Dermis blood vessel endothelial cell (primary cell): ENCODE measurements at regions not wholly inside any gene's neighbourhood (a gene's known extent, or its start where the extent isn't known, plus 50 kb on each side); places are given as distances from the start of the nearest gene placed in this dataset.

ENCODE experiments used
- DNase-seq: peaks from one replicate; pipeline ENCODE4 v3.0.0; 2010

DNA sequence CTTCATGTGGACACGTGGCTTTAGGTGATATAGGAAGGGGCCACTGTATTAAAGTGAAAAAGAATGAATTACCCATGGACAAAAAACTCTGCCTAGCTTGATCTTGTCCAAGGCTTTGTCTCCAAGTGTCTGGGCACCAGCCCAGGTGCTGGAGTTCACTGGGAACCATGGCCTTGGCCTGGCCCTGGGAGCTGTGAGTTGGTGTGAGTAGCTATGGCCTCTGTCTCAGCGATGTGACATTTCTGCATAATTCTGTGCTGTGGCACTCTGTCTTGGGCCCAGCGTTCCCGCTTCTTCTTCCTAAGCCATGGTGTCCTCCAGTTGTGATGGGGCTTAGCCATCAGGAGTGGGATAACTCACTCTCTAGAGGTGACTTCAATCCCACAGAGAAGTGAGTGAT lies 119.0 kb upstream of the PPP2R2D start:
- no peak for DNase-seq

DNA sequence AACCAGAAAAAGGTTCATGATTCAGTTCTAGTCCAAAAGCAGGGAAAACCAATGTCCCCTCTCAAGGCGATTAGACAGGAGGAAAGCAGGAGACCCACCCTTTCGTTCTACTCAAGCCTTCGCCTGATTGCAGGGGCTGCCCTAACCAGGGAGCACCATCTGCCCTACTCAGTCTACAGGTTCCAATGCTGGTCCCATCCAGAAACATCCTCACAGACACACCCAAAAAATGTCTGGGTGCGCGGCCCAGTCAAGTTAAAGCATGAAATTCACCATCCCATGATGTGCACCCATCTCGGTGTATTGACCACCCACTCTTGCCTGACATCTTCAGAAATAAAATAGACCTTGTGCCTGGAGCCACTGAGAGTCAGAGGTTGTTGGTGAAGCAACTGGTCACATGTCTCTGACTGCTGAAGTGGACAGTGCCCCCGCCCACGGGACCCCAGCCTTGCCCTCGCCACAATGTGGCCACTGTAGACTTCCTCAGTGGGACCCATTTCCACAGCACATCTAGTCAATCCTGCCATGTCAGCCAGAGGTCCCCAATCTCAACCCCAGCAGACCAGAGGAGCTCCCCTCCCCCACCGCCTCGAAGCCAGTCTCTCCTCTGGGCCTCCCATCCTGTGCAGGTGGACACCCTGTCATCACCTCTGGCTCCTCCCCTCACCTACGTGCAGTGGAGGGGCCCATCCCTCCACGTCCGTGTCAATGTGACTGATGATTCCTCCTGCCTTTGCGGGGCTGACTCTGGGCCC lies 116.3 kb upstream of the PPP2R2D start:
- DNase-seq: no peak

DNA sequence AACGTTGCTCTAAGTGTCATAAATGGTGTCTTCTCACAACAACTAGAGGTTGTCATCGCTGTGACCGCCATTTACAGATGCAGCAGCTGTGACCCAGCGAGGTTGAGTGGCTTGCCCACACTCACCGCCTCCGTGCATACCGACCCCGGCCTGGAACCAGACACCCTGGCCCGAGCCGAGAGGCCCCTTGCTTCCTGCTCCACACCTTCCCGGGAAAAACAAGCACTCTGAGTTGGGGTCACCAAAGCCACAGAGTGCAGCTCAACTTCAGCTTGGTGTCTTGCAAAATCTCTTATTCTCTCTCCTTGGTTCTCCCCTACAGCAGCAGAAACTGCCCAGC lies 115.7 kb upstream of the PPP2R2D start:
- no peak for DNase-seq

DNA sequence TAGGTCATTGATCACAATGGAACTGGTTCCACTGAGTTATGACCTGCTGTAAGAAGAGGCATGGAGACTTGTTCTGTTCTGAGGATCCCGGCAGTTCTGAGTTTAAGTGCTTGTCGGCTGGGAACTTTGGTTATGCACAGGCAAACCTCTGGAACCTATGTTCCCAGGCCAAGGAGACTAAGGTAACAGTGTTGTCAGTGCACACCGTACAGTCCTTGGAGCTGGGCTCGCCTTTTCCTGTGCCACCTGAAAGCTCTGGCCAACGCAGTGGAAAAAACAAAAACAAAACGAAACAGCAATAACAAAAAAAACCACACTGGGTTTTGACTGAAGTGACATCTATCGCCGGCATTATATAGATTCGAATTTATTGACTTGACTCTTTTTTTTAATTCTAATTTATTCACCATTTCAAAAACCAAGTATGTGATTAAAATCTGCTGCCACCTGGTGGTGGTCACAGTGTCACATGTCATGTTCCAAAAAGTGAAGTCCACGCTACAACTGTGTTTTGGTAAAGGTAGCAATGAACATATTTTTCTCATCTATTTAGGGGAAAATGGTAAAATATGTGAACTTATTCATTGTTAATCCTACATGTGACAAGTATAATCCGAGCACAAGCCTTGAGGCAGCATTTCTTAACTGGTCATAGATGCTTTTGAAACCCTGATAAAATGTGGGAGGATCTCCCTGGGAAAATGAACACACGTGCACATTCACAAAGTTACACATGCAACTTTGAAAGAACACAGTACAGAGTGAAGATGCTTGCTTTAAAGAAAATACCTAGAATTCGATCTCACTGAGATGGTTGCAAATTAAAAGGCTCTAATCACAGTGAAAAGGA lies 113.8 kb upstream of the PPP2R2D start:
- peak; percentile 63 for DNase-seq

DNA sequence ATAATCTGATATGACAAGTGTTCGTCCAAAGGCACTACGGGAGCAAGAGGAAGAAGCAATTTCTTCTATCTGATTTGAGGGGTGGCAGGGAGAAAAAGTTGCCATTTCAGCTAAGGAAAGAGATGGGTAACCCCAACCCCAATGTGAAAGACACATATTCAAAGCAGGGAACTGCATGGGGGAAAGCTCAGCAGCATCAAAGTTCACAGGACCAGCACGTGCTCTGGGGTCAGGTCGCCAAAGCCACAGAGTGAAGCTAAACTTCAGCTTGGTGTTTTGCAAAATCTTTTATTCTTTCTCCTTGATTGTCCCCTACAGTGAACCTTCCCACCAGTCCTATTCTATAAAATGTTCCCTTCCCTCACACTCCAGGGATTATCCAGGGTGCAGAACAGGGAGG lies 112.8 kb upstream of the PPP2R2D start:
- DNase-seq: no peak

DNA sequence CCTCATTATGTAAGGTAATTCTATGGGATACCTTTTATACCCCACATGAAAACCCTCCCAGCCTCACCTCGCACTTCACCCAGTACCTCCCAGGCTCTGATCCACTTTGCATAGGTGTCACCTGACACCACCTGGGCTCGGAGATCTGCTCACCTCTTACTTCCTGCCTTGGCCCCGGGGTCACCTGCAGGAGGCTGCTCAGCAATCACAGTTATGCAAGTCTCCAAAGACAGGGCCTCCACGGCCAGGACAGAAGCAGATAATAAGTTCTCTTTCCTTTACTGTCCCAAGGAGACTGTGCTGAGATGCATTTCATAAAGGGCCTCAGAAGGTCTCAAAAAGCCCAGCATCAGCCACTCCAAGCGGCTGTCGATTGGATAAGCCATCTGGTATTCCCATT lies 112.4 kb upstream of the PPP2R2D start:
- no peak for DNase-seq

DNA sequence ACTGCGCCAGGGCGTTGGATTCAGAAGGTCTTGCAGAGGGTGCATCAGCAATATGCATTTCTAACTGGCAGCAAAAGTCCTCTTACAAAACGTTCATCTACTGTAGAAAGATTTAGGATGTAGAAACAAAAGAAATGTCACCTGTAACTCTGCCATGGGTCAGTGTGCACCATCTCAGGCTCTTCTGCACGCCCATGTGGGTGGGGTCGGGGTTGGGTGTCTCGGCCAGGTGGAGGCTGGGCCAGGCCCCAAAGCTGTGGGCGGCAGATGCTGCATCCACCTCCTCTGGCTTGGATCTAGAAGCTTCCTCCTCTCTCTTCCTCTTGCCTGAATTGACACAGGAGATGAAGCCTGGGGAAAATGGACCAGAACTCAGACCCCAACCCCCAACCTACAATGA lies 111.3 kb upstream of the PPP2R2D start:
- no peak for DNase-seq

DNA sequence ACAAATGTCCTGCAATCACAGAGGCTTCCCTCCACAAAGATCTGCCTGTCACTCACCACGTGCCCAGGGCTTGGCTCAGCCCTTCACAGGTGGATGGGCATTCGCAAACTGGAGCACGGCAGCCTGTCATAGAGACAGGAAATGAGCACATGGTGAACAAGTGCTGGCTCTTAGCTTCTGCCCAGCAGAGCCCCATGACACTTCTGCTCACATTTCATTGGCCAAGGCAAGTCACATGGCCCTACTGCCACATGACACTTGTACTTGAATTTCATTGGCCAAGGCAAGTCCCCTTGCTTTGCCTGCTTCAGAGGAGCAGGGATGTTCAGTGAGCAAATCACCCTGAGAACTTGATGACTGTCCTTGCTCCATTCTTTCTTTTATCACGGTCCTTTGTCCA lies 110.8 kb upstream of the PPP2R2D start:
- DNase-seq: no peak

DNA sequence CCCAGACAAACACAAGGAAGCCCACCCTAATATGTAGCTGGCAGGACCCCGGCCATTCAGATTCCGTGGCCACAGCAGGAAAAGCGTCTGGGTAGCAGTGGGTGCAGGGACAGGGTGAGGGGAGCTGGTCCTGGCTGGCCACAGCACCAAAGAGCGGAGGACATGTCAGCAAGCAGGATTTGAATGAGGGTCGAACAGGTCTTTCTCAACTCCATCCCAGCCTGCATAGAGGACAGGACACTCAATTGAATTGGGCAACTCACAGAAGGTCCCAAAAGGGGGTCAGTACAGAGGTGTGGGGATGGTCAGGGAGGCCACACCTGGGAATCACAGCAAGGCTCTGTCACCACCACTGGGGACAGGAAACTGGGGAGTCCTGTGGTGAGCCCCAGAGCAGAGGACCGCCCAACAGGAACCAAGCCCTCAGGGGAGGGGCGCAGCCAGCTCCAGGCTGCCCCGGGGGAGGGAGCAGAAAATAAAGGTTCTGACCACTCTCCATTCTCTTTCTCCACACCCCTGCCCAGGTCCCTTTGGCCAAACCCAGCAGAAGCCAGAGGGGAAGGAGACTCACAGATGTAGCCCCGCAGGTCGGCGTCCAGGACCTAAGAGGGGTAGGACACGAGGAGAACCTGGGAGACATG lies 108.7 kb upstream of the PPP2R2D start:
- no peak for DNase-seq

DNA sequence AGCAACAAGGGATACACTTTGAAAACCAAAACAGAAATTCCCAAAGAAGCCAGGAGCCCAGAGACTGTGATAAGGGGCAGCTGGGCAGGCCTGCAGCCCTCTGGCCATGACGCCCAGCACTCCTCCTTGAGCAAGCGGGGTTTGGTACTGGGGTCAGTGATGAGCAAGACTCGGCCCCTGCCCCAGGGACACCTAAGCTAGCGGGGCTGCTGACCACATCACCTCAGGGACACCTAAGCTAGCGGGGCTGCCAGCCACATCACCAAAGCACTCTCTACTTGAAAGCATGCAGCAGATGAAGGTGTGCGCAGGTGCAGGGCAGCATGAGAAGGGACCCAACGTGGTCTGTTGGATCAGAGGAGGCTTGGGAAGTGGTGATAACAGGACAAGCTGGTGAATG lies 108.0 kb upstream of the PPP2R2D start:
- no peak for DNase-seq

DNA sequence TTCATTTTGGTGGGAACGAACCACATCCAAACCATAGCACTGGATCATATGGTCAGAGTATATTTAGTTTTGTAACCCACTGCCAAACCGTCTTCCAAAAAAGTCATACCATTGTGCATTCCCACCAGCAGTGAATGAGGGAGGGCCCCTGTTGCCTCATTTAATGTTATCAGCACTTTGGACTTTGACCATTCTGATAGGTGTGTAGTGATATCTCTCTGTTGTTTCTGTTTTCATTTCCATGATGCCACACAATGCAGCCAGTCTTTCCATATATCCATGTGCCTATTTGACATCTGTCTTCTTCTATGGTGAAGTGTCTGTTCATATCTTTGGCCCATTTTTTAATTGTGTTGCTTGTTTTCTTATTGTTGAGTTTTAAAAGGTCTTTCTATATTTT lies 105.0 kb upstream of the PPP2R2D start:
- no peak for DNase-seq

DNA sequence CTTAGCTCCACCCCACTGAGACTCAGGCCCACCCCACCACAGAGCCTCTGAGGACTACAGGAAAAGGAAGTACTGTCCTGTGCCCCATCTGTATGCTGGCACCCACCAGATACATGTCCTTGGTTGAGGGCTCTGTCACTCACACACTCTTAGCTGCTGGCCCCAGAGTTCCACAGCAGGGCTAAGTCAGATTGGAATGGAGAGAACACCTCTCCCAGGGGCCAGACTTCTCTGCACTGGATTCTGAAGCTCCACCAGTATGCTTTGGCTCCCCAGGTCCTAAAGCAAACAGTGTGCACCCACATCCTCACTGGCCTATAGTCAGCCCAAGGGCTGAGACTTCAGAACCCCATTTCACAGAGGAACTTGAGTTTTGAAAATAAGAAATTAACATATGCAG lies 103.2 kb upstream of the PPP2R2D start:
- DNase-seq: no peak

DNA sequence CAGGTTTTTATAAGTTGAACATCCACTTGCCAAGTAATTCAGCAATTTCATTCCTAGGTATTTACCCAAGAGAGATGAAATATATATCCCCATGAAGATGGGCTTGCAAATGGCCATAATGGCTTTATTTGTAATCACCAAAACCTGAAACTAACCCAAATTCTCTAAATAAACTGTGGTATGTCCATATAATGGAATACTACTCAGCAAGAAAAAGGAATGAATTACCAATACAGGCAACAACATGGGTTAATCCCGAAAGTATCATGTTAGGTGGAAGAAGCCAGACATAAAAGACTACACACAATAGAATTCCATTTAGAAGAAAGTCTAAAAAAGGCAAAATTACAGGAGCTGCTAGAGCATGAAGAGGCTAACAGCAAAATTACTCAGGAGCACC lies 101.4 kb upstream of the PPP2R2D start:
- DNase-seq: no peak

DNA sequence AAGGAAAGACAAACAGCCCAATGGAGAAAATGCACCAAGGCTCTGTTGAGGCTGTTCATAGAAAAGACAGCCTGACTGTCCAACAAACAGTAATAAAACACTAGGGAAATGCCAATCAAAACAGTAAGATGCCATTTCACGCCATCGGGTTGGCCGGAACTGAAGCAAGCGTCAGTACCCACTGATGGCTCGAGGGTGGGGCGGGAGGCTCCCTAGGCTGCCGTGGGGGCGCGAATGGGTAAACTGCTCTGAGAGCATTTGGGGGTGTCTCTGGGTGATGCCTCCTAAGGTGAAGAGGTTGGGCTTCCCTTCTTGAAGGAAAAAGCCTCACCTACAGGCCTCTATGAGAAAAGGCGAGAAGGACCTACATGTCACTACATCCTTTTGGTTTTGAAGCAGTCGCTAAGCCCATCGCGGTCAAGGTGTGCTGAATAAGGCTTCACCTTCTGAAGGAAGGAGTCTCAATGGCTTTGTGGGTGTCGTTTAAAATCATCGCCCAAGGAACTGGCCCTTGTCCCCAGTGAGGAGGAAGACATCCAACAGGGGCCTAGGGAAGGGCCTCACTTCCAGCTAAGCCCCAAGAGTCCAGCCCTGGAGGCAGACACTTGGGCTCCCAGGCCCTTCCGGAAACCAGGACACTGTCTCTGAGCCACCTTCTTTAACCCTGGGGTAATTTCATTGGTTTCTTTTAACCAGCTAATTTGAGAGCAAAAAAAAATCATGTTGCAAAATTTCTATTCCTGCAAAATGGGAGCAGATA lies 98.5 kb upstream of the PPP2R2D start:
- DNase-seq: no peak

DNA sequence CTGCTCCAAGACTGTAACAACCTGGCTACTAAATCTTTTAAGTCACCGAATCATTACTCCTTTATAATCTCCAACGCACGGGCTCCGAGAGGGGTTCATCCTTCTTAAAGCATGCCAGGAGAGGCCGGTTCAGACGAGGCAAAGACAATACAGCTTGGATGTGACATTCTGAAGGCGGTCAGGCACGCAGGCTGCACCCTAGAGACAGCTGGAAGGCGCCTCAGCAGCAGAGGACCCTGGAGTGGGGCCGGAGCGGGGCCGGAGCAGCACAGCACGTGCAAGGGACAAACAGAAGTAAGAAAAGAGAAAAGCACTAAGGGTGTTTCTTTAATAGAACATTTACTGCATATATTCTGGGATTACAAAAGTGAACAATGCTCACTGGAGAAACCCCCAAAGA lies 97.8 kb upstream of the PPP2R2D start:
- DNase-seq: no peak

DNA sequence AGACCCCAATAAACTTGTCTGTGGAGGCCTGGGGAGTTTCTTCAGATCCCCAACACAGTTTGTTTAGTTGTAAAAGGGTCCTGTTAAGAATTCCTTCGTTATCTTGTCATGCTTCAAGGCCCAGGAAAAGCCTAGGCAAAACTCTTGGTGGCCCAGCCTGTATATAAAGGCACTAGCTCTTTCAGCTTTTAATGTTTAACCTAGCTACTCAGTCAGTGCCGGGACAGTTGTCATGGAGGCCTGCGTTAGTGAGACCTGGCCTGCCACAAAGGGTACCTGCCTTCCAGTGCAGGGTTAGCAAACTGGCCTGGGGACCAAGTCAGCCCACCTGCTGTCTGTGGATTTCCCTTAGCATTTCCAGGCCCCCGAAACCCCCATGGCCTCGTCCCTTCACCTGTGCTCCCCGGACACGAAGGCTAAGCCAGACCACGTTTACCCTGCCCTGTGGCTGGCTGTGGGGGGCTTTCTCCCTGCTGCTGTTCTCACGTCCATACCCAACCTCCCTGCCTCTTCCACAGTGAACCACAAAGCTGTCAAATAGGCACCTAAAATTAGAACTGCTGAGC lies 96.9 kb upstream of the PPP2R2D start:
- no peak for DNase-seq

DNA sequence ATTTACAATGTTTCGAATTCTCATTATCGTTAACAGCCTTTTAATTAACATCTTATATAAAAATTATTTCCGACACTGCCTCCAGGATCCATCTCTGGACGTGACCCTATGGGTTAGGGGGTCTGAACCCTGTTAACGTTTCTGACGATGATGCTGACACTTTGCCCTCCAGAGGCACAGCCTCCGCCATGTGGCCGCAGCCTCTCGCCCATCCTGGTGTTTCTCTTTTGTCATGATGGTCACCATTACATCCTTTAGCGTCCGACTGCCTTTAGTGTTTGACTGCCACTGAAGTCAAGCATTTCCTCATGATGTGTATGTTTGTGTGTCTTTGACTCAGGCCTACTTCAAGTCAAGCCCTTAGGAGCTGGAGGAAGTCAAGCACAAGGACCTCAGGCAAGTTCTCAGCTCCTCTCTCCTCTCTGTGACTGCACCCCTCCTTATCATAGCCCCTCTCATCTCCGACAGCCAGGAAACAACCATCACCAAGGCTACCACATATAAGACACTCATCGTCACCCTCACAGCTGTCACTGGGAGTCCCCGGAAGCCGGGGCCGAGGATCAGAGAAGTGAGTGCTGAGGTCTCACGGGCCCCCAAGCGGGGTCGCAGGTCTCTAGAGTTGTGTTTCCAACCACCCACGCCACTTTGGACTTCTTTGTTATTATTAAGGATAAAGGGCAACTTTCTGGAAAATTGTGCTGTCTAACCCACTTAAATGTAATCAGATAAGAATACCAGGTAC lies 96.1 kb upstream of the PPP2R2D start:
- DNase-seq: no peak

DNA sequence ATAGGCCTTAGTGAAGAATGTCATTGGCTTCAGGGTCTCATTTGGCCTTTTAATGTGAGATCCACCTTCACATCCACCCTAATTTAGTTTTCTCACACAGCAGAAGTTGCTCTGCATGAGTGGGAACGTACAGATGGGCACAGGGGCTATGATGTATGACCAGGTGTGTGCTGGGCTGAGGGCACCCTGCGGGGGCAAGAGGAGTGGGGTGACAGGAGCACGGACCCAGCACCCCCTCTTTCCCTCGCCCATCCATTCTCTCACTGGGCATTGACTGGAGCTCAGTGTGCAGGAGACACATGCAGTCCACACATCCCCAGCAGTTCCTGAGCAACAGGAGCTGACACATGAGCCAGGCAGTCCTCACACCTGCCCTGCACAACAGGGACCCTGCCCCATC lies 95.1 kb upstream of the PPP2R2D start:
- no peak for DNase-seq

DNA sequence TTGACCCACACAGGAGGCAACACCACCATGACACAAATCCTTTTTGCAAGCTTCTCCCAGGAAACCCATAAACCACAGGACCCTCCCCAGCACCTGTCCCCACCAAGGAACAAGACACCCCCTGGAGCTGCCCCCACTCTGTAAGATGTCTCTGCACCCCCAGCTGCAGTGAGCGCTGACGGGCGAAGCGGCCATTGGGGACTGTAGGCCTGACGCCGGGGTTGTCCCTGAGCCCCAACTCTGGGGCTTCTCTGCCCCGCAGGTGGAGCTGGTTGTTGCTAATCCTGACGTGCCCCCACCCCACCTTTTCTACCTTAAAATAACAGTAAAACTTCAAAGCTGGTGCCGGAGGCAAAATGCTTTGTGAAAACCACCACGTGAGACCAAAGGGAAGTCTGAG lies 94.7 kb upstream of the PPP2R2D start:
- no peak for DNase-seq

DNA sequence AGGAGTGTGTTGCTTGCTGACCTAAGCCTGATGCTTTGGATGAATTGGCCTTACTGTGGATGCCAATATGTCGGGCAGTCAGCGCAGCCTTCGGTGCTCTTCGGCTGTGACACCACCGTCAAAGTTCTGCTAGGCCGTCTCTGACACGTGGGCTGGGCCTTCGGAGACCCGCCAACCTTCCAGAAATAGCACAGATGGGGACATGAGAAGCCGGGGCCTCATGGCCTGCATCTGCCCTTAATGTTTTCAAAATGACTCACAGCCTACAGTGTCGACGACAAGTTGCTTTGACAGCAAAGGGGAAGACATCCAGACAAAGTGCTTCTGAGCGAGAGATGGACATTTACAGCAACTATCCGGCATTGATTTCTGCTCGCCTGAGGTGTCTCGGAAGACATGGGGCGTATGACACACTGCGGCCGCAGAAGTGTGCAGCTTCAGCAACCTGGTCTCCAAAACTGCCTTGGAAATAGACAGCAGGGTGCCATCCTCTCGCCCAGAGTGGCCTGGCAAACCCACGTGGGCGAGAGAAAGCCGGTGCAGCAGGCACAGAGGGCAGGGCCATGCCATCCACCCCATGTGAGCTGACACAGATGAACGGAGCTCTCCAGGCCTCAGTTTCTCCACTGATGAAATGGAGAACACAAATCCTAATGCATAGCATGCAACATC lies 94.0 kb upstream of the PPP2R2D start:
- DNase-seq: no peak

DNA sequence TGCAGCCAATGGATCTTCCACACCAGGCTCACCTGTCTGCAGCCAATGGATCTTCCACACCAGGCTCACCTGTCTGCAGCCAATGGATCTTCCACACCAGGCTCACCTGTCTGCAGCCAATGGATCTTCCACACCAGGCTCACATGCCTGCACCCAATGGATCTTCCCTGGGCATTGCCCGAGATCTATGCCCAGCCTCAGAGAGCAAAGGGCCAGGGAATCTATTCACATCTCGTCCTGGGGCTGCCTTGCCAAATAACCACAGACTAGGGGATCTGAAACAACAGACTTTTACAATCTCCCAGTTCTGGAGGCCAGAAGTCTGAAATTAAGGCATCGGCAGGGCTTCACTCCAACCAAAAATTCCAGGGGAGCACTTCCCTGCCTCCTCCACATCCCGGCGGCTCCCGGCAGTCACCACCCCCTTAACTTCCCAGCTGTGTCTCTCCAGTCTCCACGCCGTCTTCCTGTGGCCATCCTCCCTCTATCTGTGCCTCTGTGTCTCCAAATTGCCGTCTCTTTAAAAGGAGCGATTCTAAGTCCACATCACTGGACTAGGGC lies 92.4 kb upstream of the PPP2R2D start:
- no peak for DNase-seq
